ENCODE measurements at regions not wholly inside any gene's neighbourhood (a gene's known extent, or its start where the extent isn't known, plus 50 kb on each side); places are given as distances from the start of the nearest gene placed in this dataset.

DNA sequence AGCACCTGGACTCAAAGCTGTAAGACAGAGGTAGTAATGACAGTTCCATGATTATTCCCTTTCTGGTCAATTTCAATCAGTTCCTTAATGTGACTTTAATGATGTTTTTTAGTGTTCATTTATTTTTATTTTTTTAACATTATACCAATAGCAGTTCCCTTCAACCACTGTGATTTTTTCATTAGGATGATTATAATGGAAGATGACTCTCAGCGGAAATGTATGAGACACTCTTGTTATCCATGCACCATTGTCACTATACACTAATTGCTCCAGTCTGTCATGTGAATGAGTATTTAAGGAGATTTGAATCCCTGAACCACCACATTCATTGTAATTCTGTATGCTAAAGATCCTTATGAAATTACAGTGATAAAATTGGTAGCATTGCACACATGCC lies 2102.3 kb upstream of the AGA start:
- Histone ChIP-seq H3K79me2 (ENCODE audit: insufficient read depth, low read length) (no peaks in the 10 kb centered on the region), H3K9ac (ENCODE audit: low read length) (no peak overlapping the region), H3K27ac (ENCODE audit: low read depth, low read length) (no peak overlapping the region), H3K9me2 (ENCODE audit: insufficient read depth) (no peaks in the 10 kb centered on the region), H3K36me3 (ENCODE audit: control insufficient read depth in 1 of 2, insufficient read depth in 2 of 2, low read length in 2 of 2) (no peaks in the 10 kb centered on the region), H3K9me3 (ENCODE audit: control insufficient read depth in 1 of 2, insufficient read depth in 1 of 2, low read depth in 1 of 2, low read length in 2 of 2) (no peaks in the 10 kb centered on the region), H3K27me3 (ENCODE audit: insufficient read depth, low read length) (no peaks in the 10 kb centered on the region), H3K4me3 (replicated peaks in 1 of 2; ENCODE audit: low read depth in 1 of 2, low read length in 2 of 2) (no peak overlapping the region), H4K20me1 (ENCODE audit: insufficient read depth) (no peaks in the 10 kb centered on the region), H3K4me2 (ENCODE audit: low read length) (no peak overlapping the region), H3K4me1 (ENCODE audit: control insufficient read depth in 1 of 2, insufficient read depth in 2 of 2, low read length in 2 of 2) (no peaks in the 10 kb centered on the region), H2AFZ (ENCODE audit: low read depth, low read length, poor library complexity, severe bottlenecking) (no peak overlapping the region)
- no peak for TF ChIP-seq JUND (IDR thresholded peaks at IDR 0.05)
- TF ChIP-seq POLR2AphosphoS5 (IDR thresholded peaks at IDR 0.05; ENCODE audit: low read depth, low read length): no peak
- TF ChIP-seq, protein P1, sequence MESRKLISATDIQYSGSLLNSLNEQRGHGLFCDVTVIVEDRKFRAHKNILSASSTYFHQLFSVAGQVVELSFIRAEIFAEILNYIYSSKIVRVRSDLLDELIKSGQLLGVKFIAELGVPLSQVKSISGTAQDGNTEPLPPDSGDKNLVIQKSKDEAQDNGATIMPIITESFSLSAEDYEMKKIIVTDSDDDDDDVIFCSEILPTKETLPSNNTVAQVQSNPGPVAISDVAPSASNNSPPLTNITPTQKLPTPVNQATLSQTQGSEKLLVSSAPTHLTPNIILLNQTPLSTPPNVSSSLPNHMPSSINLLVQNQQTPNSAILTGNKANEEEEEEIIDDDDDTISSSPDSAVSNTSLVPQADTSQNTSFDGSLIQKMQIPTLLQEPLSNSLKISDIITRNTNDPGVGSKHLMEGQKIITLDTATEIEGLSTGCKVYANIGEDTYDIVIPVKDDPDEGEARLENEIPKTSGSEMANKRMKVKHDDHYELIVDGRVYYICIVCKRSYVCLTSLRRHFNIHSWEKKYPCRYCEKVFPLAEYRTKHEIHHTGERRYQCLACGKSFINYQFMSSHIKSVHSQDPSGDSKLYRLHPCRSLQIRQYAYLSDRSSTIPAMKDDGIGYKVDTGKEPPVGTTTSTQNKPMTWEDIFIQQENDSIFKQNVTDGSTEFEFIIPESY (IDR thresholded peaks at IDR 0.05; ENCODE audit: extremely low read depth, insufficient replicate concordance, low read length): no peak
- TF ChIP-seq ZFX (IDR thresholded peaks at IDR 0.05): no peak
- no peak for TF ChIP-seq TCF7L2 (IDR thresholded peaks at IDR 0.05; ENCODE audit: borderline replicate concordance, extremely low read depth, insufficient read depth, insufficient read length)
- TF ChIP-seq CBX3 (IDR thresholded peaks at IDR 0.05; ENCODE audit: low read depth): no peak
- no peak for TF ChIP-seq RAD21 (IDR thresholded peaks at IDR 0.05; ENCODE audit: low read depth)
- TF ChIP-seq POLR2A (IDR thresholded peaks at IDR 0.05; ENCODE audit: borderline replicate concordance, extremely low read depth, insufficient read depth, insufficient read length): no peak
- no peak for TF ChIP-seq ZNF274 (IDR thresholded peaks at IDR 0.05; ENCODE audit: low read depth, low read length)
- no peak for TF ChIP-seq YY1 (IDR thresholded peaks at IDR 0.05; ENCODE audit: extremely low read depth, insufficient replicate concordance, low read depth, low read length)
- no peak for TF ChIP-seq ELF1 (IDR thresholded peaks at IDR 0.05; ENCODE audit: borderline replicate concordance, low read depth)
- TF ChIP-seq SP1 (IDR thresholded peaks at IDR 0.05; ENCODE audit: low read depth): no peak
- ChIA-PET CTCF (no interaction called here), POLR2A (no interaction called here), RAD21 (ENCODE audit: low non-redundant PET in 1 of 2, low total read pairs in 2 of 2, uncharacterized antibody in 2 of 2, unreplicated experiment in 2 of 2) (no interaction called here)
- DNase-seq (ENCODE audit: low read depth, low spot score): no peak
- no peak for ATAC-seq
- intact Hi-C loops (cut with micrococcal nuclease): no loop called here
- no TSS peak for BruUV-seq (replicated peaks)

All from HCT116 (cell line).